HG03064 (cell line): ENCODE measurements at regions not wholly inside any gene's neighbourhood (a gene's known extent, or its start where the extent isn't known, plus 50 kb on each side); places are given as distances from the start of the nearest gene placed in this dataset.
A peak's percentile ranks its signal among the peaks of the same experiment; 100 is the strongest.
"Not testable (repeated sequence)": the region's sequence is repeated elsewhere in the genome, so short reads cannot be mapped to it uniquely, and the experiment has no call there.

Experiments used
- ATAC-seq: cut with Tn5 transposase; IDR thresholded peaks from one replicate; pipeline ENCODE4 v1.9.1; 2021; ENCODE audit warnings: low read depth; ENCODE audit not compliant: unreplicated experiment

DNA sequence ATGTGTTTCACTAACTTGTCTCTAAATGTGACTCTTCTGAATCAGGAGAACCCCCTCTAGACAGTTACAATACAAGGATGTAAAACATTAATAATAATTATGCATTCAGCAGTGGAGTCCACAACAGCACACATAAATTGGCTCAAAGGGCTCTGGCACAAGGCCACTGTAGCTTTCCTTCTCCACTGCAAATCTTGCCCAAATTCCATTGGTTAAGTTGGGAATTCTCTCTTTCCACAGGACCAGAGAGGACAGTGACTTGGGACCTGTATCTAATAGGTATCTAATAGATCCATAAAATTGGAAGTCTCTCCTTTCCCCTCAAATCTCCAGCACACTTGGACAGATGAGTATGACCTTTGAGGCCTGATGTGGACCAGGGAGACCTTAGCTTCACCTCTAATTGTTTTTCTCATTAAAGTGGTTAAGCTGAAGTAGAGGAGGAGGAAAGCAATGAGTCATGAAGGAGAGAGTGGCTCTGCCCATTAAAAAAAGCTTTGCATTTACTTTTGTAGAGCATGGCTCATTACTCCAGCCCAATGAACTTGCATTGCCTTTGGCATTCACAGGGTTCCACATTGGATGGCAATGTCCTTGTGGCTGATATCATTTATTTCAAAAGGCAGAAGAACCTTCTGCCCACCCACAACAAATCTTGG, 72.3 kb upstream of the SH3RF1 start:
- no peak for ATAC-seq

DNA sequence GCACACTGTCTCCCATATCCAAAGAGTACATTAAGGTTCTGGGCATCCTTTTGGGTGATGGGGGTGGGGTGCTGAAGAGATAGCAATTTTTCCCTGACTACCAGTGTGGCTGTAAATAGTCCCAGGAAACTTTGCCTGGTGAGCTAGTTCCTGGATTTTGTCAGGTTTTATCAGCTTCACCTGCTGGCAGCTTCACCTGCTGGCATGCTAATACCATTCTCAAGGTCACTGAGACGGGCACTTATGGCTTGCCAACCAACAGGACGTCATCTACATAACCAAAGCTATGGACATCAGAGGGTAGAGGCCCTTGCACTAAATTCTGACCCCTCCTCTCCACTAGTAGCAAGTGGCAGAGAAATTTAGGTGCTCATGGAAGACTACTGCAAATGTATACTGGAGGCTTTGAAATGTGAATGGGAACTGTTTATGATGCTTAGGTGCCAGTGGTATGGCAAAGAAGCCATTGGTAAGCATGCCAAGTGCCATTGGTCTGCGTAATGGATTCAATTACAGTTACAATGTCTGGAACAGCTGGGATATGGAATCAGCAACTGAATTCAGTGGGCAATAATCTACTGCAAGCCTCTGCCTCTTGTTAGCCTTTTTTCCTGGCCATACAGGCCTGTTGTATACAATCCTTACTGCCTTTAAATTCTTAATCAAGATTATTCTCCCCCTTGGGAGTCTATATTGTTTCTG, 71.6 kb upstream of the SH3RF1 start:
- ATAC-seq: no peak

DNA sequence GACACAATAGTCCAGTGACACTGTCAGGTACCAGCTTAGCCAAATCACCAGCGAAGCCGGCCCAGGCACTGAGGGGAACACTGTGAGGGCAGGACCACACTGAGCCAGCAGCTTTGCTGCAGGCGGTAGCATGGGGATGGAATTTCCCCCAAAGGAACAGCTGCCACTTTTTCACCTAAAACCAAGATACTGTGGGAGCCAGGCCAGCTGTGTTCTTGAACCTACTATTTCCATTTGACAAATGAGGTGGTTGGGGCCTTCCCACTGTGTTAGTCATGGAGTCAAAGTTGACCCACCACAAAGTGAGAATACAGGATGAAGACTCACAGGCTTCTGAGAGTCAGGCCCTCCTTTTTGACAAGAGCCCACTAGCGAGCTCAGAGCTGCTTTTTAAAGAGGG, 70.7 kb upstream of the SH3RF1 start:
- peak; percentile 48 for ATAC-seq

DNA sequence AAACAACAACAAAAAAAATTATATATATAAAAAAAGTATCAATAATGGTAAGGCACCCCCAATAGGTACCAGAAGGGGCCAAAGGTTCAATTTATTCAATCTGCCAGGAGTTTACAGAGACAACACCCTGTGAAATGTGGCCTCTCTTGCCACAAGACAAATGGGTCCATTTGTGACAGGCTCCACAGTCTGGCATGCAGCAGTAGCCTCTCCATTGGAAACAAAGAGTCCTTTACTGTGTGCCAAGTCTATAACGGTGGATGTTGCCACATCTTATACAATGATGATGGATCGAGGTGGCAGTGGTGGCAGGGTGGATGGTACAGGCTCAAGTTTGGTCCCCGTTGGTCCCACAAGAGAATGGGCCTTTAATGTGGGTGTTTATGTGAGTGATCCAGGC, 70.1 kb upstream of the SH3RF1 start:
- peak; percentile 28 for ATAC-seq

DNA sequence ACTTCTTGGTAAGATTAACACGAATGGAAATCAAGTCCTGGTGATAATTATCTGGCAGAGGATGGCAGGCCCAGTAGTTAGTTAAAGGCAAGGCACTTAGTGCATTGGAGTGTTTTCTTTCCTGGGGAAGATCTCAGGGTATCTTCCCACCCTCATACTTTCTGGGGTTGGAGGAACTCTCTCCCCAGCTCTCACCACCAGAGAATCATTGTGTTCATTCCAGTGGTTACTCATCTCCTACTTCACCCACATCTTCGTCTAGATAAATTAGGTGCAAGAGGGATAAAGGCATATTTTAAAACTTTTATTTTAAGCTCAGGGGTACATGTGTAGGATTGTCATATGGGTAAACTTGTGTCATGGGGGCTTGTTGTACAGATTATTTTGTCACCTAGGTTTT, 67.5 kb upstream of the SH3RF1 start:
- ATAC-seq: no peak

DNA sequence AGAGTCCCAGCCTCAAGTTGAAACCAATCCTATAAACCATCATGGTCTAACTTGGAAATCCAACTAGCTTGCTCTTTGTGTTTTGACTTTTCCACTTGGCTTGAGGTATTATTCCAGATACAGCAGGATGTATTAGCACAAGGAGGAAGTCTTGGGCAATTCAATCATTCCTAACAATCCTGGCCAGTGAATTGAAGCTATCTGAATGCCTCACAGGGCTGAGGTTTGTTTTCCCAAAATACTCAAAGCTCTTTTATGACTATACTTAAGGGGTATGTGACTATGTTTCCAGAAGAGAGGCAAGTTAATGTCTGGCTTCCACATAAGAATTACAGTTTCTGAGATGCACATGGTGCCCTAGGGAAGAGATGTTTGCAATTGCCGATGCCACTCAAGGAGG, 66.8 kb upstream of the SH3RF1 start:
- no peak for ATAC-seq

DNA sequence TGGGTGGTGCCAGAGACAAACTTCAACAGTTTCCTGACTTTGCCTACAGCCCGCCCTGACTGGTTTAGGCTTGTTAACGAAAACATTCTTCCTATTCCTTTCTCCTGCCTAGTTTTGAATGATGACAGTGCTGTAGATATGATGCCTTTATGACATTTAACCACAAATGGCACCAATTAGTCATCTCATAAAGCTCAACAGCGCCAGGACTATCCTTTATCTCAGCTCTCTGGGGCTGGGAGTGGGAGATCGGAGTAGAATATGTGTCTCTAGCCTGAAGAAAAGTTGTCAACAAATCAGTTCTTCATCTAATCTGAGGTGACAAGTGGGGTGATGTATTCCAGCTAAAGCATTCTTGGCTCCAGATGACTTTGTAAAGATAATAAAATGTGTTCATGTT, 64.6 kb upstream of the SH3RF1 start:
- ATAC-seq: no peak

DNA sequence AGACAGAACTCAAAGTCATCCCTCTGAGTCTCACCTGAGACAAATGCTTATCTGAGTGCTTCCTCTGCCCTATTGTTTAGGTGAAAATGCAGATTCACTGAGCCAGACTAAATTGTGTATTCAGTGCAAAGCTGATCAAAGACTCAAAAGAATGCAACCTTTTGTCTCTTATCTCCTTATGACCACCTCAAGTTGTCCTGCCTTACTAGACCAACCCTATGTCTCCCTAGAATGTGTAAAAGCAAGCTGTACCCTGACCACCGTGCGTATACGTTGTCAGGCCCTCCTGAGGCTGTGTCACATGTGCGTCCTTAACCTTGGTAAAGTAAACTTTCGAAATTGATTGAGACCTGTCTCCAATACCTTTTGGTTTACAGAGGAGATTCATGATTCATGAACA, 63.6 kb upstream of the SH3RF1 start:
- ATAC-seq: no peak

DNA sequence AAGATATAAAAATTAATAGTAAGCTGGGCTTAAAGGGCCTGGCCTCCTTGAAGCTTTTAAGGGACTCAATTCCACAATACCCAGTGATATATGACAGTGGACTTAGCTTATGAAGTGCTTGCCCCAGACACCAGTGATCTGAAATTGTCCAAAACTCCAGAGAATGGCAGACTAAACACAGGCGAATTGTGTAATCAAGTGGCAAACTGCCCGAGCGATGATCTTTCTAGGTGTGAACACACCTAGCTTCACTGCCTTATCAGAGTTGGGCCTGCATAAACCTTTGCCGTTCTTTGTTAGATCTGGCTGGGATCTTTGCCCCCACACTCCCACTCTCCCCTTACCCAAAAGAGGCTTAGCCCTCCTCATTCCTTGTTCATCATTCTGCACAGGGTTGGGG, 62.5 kb upstream of the SH3RF1 start:
- no peak for ATAC-seq

DNA sequence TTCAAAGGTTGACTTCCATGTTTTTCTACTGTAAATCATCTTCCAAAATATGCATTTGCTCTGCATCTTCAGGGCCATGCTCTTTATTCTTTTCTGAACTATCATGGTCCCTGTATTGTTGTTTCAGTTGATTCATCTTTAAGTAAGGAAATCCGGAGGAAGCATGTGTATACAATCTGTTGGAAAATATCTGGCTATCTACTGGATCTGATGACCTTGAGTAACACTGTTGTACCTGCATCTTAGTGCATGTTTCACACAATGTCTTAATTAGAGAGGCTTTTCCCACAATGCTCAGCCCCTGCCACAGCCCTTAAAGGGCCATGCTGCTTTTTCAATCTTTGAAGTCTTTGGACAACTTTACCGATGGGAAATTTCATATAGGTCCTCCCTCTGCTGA, 61.8 kb upstream of the SH3RF1 start:
- no peak for ATAC-seq

DNA sequence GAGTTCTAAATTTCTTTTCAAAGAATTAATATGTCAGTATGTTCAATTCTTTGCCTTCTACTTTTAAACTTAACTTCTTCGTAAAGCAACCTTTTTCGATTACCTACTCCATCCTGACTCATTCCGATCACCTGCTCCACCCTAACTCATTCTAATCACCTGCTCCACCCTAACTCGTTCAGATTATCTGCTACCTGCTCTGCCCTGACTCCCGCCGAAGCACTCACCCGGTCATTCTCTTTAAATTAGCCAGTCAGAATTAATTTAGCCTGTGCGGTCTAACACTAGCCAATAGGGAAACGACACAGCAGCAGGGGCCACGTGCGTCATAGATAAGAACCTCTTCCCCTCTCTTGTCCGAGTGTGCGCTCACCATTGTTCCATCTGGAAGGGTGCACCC, 60.1 kb upstream of the SH3RF1 start:
- ATAC-seq: no peak

DNA sequence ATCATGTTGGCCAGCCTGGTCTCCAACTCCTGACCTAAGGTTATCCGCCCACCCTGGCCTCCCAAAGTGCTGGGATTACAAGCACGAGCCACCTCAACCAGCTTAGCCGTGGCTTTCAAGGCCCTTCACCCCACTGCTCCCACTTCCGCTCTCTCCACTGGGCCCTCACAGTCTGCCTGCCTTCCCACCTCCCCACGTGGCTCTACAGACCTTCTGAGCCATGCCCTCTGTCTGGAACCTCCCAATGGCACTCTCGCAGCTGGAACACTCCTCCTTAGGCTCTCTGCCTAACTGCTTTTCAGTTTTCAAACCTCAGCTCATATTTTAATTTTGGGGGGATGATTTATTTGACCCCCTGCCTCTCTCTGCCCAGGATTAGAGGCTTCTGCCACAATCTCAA, 59.3 kb upstream of the SH3RF1 start:
- ATAC-seq: no peak

DNA sequence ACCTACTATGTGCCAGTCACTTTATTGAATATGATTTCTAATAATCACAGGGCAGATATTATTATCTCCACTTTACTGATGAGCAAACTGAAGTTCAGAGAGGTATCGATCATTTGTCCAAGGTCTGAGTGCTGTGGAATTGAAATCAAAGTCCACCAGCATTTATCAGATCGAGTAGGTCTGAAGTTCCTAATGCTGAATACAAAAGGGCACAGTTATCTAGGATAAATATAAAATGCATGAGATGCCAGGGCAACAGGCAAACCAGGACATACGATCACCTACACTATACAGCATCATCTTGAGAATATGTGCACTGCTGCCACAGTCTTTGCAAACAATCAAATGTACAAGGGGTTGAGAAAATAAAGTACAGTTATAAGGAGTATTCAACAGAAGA, 57.2 kb upstream of the SH3RF1 start:
- ATAC-seq: no peak

DNA sequence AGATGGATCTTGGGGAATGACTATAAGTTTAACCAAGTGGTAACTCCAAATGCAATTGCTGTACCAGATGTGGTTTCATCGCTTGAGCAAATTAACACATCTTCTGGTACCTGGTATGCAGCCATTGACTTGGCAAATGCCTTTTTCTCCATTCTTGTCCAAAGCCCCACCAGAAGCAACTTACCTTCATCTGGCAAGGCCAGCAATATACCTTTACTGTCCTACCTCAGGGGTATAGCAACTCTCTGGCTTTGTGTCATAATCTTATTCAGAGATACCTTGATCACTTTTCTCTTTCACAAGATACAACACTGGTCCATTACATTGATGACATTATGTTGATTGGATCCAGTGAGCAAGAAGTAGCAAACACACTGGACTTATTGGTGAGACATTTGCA, 53.2 kb upstream of the SH3RF1 start:
- not testable (repeated sequence) for ATAC-seq

DNA sequence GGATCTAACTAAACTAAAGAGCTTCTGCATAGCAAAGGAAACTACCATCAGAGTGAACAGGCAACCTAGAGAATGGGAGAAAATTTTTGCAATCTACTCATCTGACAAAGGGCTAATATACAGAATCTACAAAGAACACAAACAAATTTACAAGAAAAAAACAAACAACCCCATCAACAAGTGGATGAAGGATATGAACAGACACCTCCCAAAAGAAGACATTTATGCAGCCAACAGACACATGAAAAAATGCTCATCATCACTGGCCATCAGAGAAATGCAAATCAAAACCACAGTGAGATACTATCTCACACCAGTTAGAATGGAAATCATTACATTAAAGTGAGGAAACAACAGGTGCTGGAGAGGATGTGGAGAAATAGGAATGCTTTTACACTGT, 52.1 kb upstream of the SH3RF1 start:
- ATAC-seq: not testable (repeated sequence)
